Esophagus (tissue), 2 donors: ENCODE measurements at regions not wholly inside any gene's neighbourhood (a gene's known extent, or its start where the extent isn't known, plus 50 kb on each side); places are given as distances from the start of the nearest gene placed in this dataset.

Source experiments
- H3K27ac ChIP-seq, 2 donors: one replicate each; pipeline ENCODE4 v1.5.1; 2013; ENCODE audit warnings: low read depth in 2 of 2, mild to moderate bottlenecking in 2 of 2, inconsistent platforms in 1 of 2, low read length in 1 of 2, moderate library complexity in 1 of 2
- H3K27me3 ChIP-seq, 2 donors: one replicate each; pipeline ENCODE4 v1.6.1; 2013; ENCODE audit warnings: low read length in 2 of 2, control low read depth in 1 of 2, mild to moderate bottlenecking in 1 of 2; ENCODE audit not compliant: insufficient read depth in 2 of 2, control insufficient read depth in 1 of 2
- H3K36me3 ChIP-seq, 2 donors: one replicate each; pipeline ENCODE4 v1.6.1; 2013; ENCODE audit warnings: low read length in 1 of 2; ENCODE audit not compliant: control insufficient read depth in 2 of 2, insufficient read depth in 2 of 2
- H3K4me1 ChIP-seq, 2 donors: one replicate each; pipeline ENCODE4 v1.6.1; 2013; ENCODE audit warnings: low read length in 1 of 2; ENCODE audit not compliant: control insufficient read depth in 2 of 2, insufficient read depth in 2 of 2
- H3K4me3 ChIP-seq, 2 donors: one replicate each; pipeline ENCODE4 v1.5.1; 2013; ENCODE audit warnings: low read length in 2 of 2, mild to moderate bottlenecking in 2 of 2, low read depth in 1 of 2, moderate library complexity in 1 of 2
- H3K9me3 ChIP-seq, 2 donors: one replicate each; pipeline ENCODE4 v1.6.1; 2013; ENCODE audit warnings: mild to moderate bottlenecking in 2 of 2, low read depth in 1 of 2, low read length in 1 of 2, moderate library complexity in 1 of 2; ENCODE audit not compliant: control insufficient read depth in 2 of 2, insufficient read depth in 1 of 2
- WGBS, 2 donors: extraction: QIAGEN DNeasy Blood & Tissue Kit; methylation state at CpG; one replicate each; pipeline ENCODE4 v1.1.7; 2013; 5-methylcytosine and 5-hydroxymethylcytosine counted together
- donor health status: healthy with polysubstance abuse.
- donor health status: Bipolar disorder and iron deficiency.

DNA sequence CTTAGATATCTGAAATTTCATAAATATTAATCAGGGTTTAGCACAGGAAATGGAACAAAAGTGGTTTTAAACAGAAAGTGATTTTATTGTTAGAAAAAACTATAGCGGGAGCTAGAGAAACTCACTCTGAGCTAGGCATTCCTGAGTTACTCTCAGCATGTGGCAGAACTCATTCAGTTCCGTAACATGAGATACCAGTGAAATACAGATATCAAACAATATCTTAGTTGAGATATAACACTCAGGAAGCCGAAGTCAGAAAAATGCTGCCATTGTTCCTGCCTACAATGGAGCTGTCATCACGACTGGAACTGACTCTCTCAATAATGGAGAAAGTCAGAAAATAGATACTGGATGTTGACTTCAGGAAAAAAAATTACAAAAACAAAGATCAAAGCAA is 1428.7 kb downstream of the PCDH18 start:
- no peaks in the 10 kb centered on the region for H3K9me3 ChIP-seq
- H3K36me3 ChIP-seq: no peaks in the 10 kb centered on the region
- 72 to 76% methylated on average over 4 of the region's 4 CpGs for WGBS, 2 donors
- no peaks in the 10 kb centered on the region for H3K27me3 ChIP-seq
- H3K4me1 ChIP-seq: no peaks in the 10 kb centered on the region
- no peak overlapping the region for H3K27ac ChIP-seq
- H3K4me3 ChIP-seq: no peak overlapping the region

DNA sequence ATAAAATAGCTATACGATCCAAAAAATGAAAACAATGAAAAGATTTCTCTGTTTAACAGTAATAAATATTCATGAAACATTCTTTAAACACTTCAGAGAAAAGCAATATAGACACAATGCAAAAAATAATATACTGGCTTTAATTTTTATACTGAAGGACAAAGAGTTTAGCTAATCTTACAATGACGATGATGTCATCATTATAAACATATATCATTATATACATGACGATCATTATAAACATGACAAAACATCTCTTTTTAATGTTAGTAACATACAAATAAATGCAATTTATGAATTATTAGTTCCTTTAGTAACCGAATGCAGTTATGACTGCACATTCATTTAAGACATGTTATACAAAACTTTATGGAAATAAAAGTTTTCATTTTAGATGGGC is 1434.6 kb downstream of the PCDH18 start:
- H3K9me3 ChIP-seq: no peaks in the 10 kb centered on the region
- no peak overlapping the region for H3K27ac ChIP-seq
- WGBS, 2 donors: 74 to 81% methylated on average over 4 of the region's 4 CpGs
- no peaks in the 10 kb centered on the region for H3K27me3 ChIP-seq
- no peaks in the 10 kb centered on the region for H3K36me3 ChIP-seq
- no peaks in the 10 kb centered on the region for H3K4me1 ChIP-seq
- H3K4me3 ChIP-seq: no peak overlapping the region

DNA sequence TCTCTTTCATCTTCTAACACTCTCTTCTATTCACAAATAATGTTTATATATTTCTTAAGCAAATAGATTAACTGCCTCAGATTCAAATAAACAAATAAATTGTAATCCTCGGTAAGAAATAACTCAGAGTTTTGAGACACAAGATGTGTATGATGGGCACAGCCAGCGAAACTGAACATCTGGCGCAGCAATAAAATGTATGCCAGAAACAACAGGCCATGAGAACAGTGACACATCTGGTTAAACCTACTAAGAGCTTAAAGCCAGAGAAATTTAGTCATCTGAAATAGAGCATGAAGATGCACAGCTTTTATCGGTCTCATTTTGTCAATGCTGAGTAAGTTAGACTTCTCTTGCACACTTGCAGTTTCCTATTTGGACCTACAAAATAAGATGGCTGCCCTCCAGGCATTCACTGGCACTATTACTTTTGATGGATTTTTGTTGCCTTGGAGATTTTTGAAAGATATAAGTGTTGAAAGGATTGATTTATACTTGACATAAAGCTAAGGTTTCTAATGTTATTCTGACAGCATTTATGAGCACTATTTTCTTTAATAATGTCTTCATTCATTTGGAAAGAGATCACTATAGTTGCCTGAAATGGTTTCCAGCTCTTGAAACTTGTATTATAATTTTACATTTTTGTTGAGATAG is 1444.0 kb downstream of the PCDH18 start:
- Histone ChIP-seq H3K4me1 (no peaks in the 10 kb centered on the region), H3K27me3 (no peaks in the 10 kb centered on the region), H3K4me3 (no peak overlapping the region), H3K27ac (no peak overlapping the region), H3K36me3 (no peaks in the 10 kb centered on the region), H3K9me3 (no peaks in the 10 kb centered on the region)
- WGBS, 2 donors: 69 to 75% methylated on average over 4 of the region's 4 CpGs

DNA sequence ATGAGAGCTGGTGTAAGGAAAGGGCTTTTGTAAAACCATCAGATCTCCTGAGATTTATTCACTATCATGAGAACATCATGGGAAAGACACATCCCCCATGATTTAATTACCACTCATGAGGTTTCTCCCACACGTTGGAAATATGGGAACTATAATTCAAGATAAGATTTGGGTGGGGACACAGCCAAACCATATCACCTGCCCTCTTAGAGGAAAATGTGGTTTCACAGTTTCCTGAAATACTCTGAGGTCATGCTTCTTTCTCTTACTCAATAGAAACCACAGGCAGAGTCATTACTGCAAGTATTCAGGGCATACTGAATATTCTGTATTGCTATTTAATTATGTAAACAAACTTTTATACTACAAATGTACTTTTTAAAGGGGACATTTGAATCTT is 1453.3 kb downstream of the PCDH18 start:
- Histone ChIP-seq H3K4me3 (no peak overlapping the region), H3K27me3 (no peaks in the 10 kb centered on the region), H3K36me3 (no peaks in the 10 kb centered on the region), H3K4me1 (no peaks in the 10 kb centered on the region), H3K9me3 (no peaks in the 10 kb centered on the region), H3K27ac (no peak overlapping the region)
- 32 to 45% methylated on average over 1 of the region's 1 CpG for WGBS, 2 donors

DNA sequence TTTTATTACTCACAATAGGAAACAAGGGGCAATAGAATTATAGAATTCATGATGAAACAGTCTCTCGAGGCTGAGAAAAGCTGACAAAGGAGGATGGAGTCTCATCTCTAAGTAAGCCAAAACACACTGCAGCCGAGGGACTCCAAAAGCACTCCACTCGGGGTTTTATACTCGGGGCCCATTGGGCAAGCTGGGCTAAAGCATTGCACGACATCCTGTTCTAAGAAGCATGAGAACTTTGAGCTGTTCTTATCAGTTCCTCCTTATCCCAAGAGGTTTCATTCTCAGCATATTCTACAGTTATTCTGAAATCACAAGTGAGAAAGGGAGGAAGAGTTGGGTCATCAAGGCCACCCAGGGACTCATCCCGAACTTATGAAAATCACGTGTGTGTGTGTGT is 1475.5 kb downstream of the PCDH18 start:
- Histone ChIP-seq H3K27ac (no peak overlapping the region), H3K4me1 (no peaks in the 10 kb centered on the region), H3K27me3 (no peaks in the 10 kb centered on the region), H3K4me3 (no peak overlapping the region), H3K9me3 (no peaks in the 10 kb centered on the region), H3K36me3 (no peaks in the 10 kb centered on the region)
- 78 to 81% methylated on average over 7 of the region's 7 CpGs for WGBS, 2 donors

DNA sequence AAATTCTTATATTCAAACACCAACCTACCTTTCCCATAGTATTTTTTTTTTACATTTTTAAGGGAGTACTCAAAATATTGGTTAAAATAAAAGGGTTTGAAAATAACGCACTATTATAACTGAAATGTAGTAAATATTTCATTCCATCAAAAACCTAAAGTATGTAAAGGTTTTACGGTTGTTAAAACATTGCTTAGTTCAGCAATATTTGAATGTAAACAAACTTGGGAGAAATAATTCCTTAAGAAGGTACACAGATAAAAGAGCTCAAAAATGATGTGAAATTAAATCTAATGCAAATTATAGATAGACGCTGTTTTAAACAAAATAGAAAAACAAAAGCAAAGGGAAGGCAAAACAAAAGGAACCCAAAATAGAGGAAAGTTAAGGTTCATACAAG is 1476.9 kb downstream of the PCDH18 start:
- Histone ChIP-seq H3K9me3 (no peaks in the 10 kb centered on the region), H3K4me3 (no peak overlapping the region), H3K27me3 (no peaks in the 10 kb centered on the region), H3K4me1 (no peaks in the 10 kb centered on the region), H3K36me3 (no peaks in the 10 kb centered on the region), H3K27ac (no peak overlapping the region)
- 78 to 80% methylated on average over 3 of the region's 3 CpGs for WGBS, 2 donors

DNA sequence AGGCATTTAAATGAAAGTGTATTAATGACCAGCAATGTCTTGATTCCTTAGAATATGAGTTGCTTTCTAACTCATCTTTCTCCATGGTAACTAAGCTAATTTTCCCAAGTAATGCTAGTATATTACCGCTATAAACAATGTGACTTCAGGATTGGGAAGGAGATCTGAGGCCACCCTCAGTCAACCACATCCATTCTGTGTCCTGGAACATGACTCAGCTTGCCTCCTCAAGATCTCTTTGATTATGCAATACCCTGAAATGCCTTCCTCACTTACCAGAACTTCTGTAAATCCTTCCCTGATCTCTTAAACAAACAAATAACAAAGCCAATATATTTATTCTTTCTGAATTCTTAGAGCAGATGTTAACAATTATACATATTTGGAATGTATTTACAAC is 1495.5 kb downstream of the PCDH18 start:
- Histone ChIP-seq H3K4me1 (no peaks in the 10 kb centered on the region), H3K4me3 (no peak overlapping the region), H3K27ac (no peak overlapping the region), H3K36me3 (no peaks in the 10 kb centered on the region), H3K9me3 (no peaks in the 10 kb centered on the region), H3K27me3 (no peaks in the 10 kb centered on the region)
- 51 to 68% methylated on average over 1 of the region's 1 CpG for WGBS, 2 donors

DNA sequence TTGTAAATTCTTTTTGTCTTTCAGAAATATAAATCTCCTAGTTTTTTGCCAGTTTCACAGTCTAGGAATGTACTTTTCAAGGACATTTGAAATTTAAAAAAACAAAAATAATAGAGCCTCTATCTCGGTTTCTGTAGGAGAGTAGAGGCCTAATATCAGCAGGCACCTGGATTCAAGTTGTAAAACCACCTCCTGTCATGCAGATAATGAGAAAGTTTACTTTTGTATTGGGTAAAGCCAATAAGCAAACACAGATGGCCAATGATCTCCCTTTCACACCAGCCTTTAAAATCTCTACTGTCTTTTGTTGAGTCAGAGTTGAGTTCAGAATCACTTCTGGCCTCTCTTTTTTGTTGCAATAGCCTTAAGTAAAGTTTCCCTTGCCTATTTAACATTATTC is 1499.9 kb downstream of the PCDH18 start:
- WGBS, 2 donors: 48 to 50% methylated on average over 1 of the region's 1 CpG
- H3K9me3 ChIP-seq: no peaks in the 10 kb centered on the region
- H3K27me3 ChIP-seq: no peaks in the 10 kb centered on the region
- no peaks in the 10 kb centered on the region for H3K4me1 ChIP-seq
- H3K4me3 ChIP-seq: no peak overlapping the region
- H3K27ac ChIP-seq: no peak overlapping the region
- H3K36me3 ChIP-seq: no peaks in the 10 kb centered on the region

DNA sequence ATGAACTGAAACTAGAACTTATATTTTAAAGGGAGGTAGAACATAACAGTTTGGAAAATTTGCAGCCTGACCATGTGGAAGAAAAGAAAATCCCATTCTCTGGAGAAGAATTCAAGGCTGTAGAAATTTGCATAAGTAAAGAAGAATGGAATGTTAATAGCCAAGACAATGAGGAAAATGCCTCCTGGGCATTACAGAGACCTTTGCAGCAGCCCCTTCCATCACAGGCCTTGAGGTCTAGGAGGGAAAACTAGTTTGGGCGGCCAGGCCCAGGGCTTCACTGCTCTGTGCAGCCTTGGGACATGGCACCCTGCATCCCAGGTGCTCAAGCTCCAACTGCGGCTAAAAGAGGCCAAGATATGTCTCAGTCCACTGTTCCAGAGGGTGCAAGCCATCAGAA is 1506.8 kb downstream of the PCDH18 start:
- no peaks in the 10 kb centered on the region for H3K4me1 ChIP-seq
- H3K4me3 ChIP-seq: no peak overlapping the region
- H3K27ac ChIP-seq: no peak overlapping the region
- H3K9me3 ChIP-seq: no peaks in the 10 kb centered on the region
- 44 to 76% methylated on average over 2 of the region's 2 CpGs for WGBS, 2 donors
- H3K36me3 ChIP-seq: no peaks in the 10 kb centered on the region
- H3K27me3 ChIP-seq: no peaks in the 10 kb centered on the region

DNA sequence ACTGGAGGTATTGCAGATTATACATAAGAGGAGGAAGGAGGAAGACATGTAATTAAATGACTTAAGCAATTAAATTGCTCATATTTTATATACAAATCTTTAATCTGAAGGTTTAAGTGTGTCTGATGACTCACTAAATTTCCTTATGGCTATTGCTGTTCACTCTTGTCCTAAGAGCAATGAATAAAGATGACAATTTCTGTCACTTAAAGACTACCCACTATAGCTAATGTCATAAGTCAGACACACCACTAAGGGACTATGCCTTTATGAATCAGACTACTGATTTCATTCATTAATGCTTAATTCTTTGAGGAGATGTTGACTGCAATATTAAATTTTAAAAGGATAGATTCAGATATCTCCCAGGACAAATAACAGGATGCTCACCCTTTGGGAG is 1514.7 kb downstream of the PCDH18 start:
- H3K27me3 ChIP-seq: no peaks in the 10 kb centered on the region
- H3K4me3 ChIP-seq: no peak overlapping the region
- no peak overlapping the region for H3K27ac ChIP-seq
- no peaks in the 10 kb centered on the region for H3K9me3 ChIP-seq
- no peaks in the 10 kb centered on the region for H3K4me1 ChIP-seq
- H3K36me3 ChIP-seq: no peaks in the 10 kb centered on the region
